Tibial nerve (tissue), 4 donors: ENCODE measurements at regions not wholly inside any gene's neighbourhood (a gene's known extent, or its start where the extent isn't known, plus 50 kb on each side); places are given as distances from the start of the nearest gene placed in this dataset.
"Not testable (repeated sequence)": the region's sequence is repeated elsewhere in the genome, so short reads cannot be mapped to it uniquely, and the experiment has no call there.

Source experiments
- DNase-seq, 2 donors: peaks; one replicate each; pipeline ENCODE4 v3.0.0-alpha.2; 2019; ENCODE audit warnings: low spot score in 2 of 2
- H3K27ac ChIP-seq, 4 donors: fragments of 200-600 bp; sonication (generic) in 3 of 4; one replicate each; pipeline ENCODE4 v1.5.1; 2017 to 2019; ENCODE audit warnings: mild to moderate bottlenecking in 1 of 4
- H3K27me3 ChIP-seq, 2 donors: fragments of 200-600 bp; sonication (generic) in 1 of 2; one replicate each; pipeline versions ENCODE4 v1.5.1 to v1.6.0; 2017 to 2019
- H3K36me3 ChIP-seq, 3 donors: fragments of 200-600 bp; sonication (generic); one replicate each; pipeline ENCODE4 v1.5.1; 2018 to 2019
- H3K4me1 ChIP-seq, 4 donors: fragments of 200-600 bp; sonication (generic) in 3 of 4; one replicate each; pipeline ENCODE4 v1.5.1; 2017 to 2019
- H3K4me3 ChIP-seq, 4 donors: fragments of 200-600 bp; sonication (generic) in 3 of 4; one replicate each; pipeline ENCODE4 v1.5.1; 2017 to 2019; ENCODE audit warnings: mild to moderate bottlenecking in 1 of 4, moderate library complexity in 1 of 4
- H3K9me3 ChIP-seq, 4 donors: fragments of 200-600 bp; sonication (generic) in 3 of 4; one replicate each; pipeline ENCODE4 v1.5.1; 2017 to 2019
- CTCF ChIP-seq, 5 experiments: fragments of 200-600 bp in 3 of 5; fragments of 450-650 bp in 2 of 5; sonication (generic) in 3 of 5; IDR thresholded peaks; one replicate each; pipeline ENCODE4 v1.5.1; 2016 to 2019; ENCODE audit warnings: antibody characterized with exemption in 5 of 5, mild to moderate bottlenecking in 3 of 5, moderate library complexity in 2 of 5
- EP300 ChIP-seq, 2 donors: sonication (generic); formaldehyde crosslinking; IDR thresholded peaks; one replicate each; pipeline ENCODE4 v1.6.1; 2017; ENCODE audit warnings: antibody characterized with exemption in 2 of 2, mild to moderate bottlenecking in 1 of 2
- POLR2A ChIP-seq, 2 donors: fragments of 450-650 bp; IDR thresholded peaks; one replicate each; pipeline ENCODE4 v1.6.1; 2017; ENCODE audit warnings: antibody characterized with exemption in 2 of 2, mild to moderate bottlenecking in 2 of 2, moderate library complexity in 2 of 2
- WGBS, 2 donors: methylation state at CpG; one replicate each; pipeline ENCODE4 v1.1.5; 2018; 5-methylcytosine and 5-hydroxymethylcytosine counted together

DNA sequence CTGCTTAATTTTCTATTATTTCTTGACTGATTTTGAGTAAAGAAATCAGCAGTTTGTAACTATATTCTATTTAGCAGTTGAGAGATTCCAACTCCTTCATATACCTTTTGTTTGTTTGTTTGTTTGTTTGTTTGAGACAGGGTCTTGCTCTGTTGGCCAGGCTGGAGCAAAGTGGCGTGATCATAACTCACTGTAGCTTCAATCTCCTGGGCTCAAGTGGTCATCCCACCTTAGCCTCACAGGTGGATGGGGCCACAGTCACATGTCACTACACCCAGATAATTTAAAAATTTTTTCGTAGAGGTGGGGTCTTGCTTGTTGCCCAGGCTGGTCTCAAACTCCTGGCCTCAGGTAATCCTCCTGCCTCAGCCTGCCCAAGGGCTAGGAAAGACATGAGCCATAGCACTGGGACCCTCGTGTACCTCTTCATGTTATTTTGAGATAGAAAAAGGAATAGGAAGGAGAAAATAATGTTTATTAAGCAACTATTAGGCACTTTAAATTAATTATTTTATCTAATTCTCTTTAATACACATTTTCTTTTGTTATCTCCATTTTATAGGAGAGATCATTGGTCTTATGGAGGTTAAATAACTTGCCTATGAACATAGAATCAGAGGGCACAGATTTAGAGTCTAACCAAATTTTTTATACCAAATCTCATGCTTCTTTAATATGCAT, 133.0 kb downstream of the ZNF608 start:
- no peaks in the 10 kb centered on the region for H3K27me3 ChIP-seq
- WGBS, 2 donors: 95 to 98% methylated on average over 3 of the region's 3 CpGs

GRCh38 chr5:124612023-124612422, 134.4 kb downstream of the ZNF608 start:
- Histone ChIP-seq H3K36me3 (no peaks in the 10 kb centered on the region), H3K27me3 (no peaks in the 10 kb centered on the region), H3K4me1 (no peaks in the 10 kb centered on the region), H3K9me3 (no peaks in the 10 kb centered on the region), H3K27ac (no peak overlapping the region), H3K4me3 (no peak overlapping the region)
- DNase-seq: no peak
- WGBS, 2 donors: 64 to 69% methylated on average over 7 of the region's 7 CpGs
- TF ChIP-seq EP300 (IDR thresholded peaks at IDR 0.05) (no peak), POLR2A (IDR thresholded peaks at IDR 0.05) (no peak), CTCF (IDR thresholded peaks at IDR 0.05) (no peak)

More for the DNA sequence above, 133.0 kb downstream of the ZNF608 start:
- no peak overlapping the region for H3K4me3 ChIP-seq
- TF ChIP-seq POLR2A (IDR thresholded peaks at IDR 0.05): no peak
- TF ChIP-seq CTCF (IDR thresholded peaks at IDR 0.05): no peak
- no peak for TF ChIP-seq EP300 (IDR thresholded peaks at IDR 0.05)
- H3K4me1 ChIP-seq: no peaks in the 10 kb centered on the region
- H3K36me3 ChIP-seq: no peaks in the 10 kb centered on the region
- H3K27ac ChIP-seq: no peak overlapping the region
- H3K9me3 ChIP-seq: no peaks in the 10 kb centered on the region
- DNase-seq: no peak

GRCh38 chr5:124611262-124611661, 135.2 kb downstream of the ZNF608 start:
- WGBS, 2 donors: 94 to 100% methylated on average over 1 of the region's 1 CpG
- not testable (repeated sequence) for H3K4me1 ChIP-seq, H3K36me3 ChIP-seq

GRCh38 chr5:124609685-124610084, 136.8 kb downstream of the ZNF608 start:
- not testable (repeated sequence) for H3K4me3 ChIP-seq, H3K27ac ChIP-seq, H3K27me3 ChIP-seq, DNase-seq, H3K9me3 ChIP-seq, H3K36me3 ChIP-seq
- 82 to 89% methylated on average over 1 of the region's 1 CpG for WGBS, 2 donors
- H3K4me1 ChIP-seq: peaks cover 0 to 19% (median 0%) of the 10 kb centered on the region in 4 donors

More at GRCh38 chr5:124611262-124611661, 135.2 kb downstream of the ZNF608 start:
- H3K27me3 ChIP-seq, H3K4me3 ChIP-seq, H3K27ac ChIP-seq, H3K9me3 ChIP-seq, DNase-seq: not testable (repeated sequence)

- Histone ChIP-seq H3K27me3 (no peaks in the 10 kb centered on the region), H3K27ac (no peak overlapping the region), H3K9me3 (no peaks in the 10 kb centered on the region), H3K36me3 (no peaks in the 10 kb centered on the region), H3K4me1 (peaks cover 0 to 25% (median 0%) of the 10 kb centered on the region in 4 donors), H3K4me3 (no peak overlapping the region)
- WGBS, 2 donors: 92 to 96% methylated on average over 2 of the region's 2 CpGs
- no peak for DNase-seq
- no peak for TF ChIP-seq POLR2A (IDR thresholded peaks at IDR 0.05)
These were observed 139.9 kb downstream of the ZNF608 start for GRCh38 chr5:124606543-124606942.

DNA sequence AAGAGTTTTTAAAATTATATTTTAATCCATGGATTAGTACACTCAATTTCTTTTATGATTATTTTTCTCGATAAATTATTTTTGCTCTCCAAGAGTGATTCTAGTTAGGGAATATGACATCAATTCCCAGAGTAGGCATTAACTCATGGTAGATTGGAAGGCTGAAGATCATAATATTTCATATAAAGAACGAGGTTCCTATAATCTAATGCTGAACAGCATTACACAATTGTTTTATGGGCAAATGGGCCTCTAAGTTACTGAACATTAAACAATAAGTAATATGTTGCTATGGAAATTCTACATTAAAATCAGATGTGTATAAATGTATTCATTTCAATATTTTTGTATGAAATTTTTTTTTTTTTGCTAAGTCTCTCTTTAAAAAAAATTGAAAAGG, 140.3 kb downstream of the ZNF608 start:
- no peak for DNase-seq
- no peak for TF ChIP-seq CTCF (IDR thresholded peaks at IDR 0.05)
- 65 to 71% methylated on average over 2 of the region's 2 CpGs for WGBS, 2 donors

GRCh38 chr5:124605541-124605940, 140.9 kb downstream of the ZNF608 start:
- Histone ChIP-seq H3K36me3 (no peaks in the 10 kb centered on the region), H3K27me3 (no peaks in the 10 kb centered on the region), H3K27ac (peak overlapping the region in 2 of 4 donors; percentile 67 to 80), H3K4me1 (peaks cover 0 to 25% (median 0%) of the 10 kb centered on the region in 4 donors), H3K4me3 (no peak overlapping the region), H3K9me3 (no peaks in the 10 kb centered on the region)
- DNase-seq: peak in 1 of 2 donors; percentile 25
- WGBS, 2 donors: 19 to 20% methylated on average over 4 of the region's 4 CpGs
- no peak for TF ChIP-seq POLR2A (IDR thresholded peaks at IDR 0.05)
- peak in 1 of 2 donors; percentile 71 for TF ChIP-seq EP300 (IDR thresholded peaks at IDR 0.05)

More for the DNA sequence above, 140.3 kb downstream of the ZNF608 start:
- no peak overlapping the region for H3K4me3 ChIP-seq
- no peaks in the 10 kb centered on the region for H3K27me3 ChIP-seq
- no peaks in the 10 kb centered on the region for H3K9me3 ChIP-seq
- peak overlapping the region in 2 of 4 donors; percentile 67 to 80 for H3K27ac ChIP-seq
- peaks cover 0 to 25% (median 0%) of the 10 kb centered on the region in 4 donors for H3K4me1 ChIP-seq
- no peaks in the 10 kb centered on the region for H3K36me3 ChIP-seq
